Muscle of arm (tissue), 1 donor: ENCODE measurements at regions not wholly inside any gene's neighbourhood (a gene's known extent, or its start where the extent isn't known, plus 50 kb on each side); places are given as distances from the start of the nearest gene placed in this dataset.
A peak's percentile ranks its signal among the peaks of the same experiment; 100 is the strongest.

ENCODE experiments used
- DNase-seq: peaks from one replicate; pipeline ENCODE4 v3.0.0-alpha.2; 2013

DNA sequence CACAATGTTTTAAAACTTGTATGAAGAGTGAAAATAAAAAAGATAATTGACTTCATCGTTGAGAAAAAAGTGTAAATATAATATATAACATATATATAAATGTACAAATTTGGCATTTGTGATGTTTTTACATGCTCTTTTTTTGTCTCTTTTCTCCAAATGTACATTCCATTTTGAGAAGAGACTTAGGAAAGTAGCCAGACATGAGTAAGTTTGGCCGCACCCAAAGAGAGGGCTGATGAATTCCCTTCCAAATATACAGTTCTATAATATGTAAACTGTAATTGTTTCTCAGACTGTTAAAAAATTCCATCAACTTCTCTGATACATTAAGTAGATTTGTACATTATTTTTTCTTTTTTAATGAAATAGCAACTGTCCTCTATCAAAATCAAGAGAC, 193.2 kb upstream of the MAP3K1 start:
- no peak for DNase-seq

DNA sequence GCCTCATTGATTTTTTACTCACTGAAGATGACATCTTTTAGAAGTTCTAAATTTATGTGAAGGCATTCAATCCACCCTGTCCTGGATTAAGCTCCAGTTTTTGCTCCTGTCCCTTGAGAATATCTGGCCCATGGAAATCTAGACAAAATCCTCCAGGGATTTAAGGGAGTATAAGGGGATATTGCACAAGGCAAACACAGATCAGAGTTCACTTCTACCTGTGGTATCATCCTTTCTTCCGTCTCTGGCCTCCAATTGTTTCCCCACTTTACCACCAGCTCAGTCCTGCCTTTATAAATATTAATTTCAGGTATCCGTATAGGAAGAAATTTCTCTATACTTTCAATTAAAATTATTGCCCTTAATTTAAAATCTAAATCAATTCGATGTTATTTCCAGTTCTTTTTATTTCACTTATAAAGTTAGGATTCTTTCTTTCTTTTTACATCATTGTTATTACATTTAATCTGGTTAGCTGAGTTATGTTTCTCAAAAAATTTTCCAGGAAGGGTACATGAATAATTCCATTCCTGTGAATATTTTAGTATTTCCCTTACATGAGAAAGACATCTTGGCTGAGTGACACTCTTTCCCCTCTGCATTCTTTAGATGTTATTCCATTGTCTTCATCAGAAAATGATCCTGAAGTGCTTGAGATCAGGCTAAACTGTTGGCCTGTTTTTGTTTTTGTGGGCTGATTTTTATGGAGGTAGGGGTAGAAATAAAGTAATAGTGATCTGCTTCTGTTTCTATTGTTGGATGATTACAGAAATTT, 194.3 kb upstream of the MAP3K1 start:
- no peak for DNase-seq

DNA sequence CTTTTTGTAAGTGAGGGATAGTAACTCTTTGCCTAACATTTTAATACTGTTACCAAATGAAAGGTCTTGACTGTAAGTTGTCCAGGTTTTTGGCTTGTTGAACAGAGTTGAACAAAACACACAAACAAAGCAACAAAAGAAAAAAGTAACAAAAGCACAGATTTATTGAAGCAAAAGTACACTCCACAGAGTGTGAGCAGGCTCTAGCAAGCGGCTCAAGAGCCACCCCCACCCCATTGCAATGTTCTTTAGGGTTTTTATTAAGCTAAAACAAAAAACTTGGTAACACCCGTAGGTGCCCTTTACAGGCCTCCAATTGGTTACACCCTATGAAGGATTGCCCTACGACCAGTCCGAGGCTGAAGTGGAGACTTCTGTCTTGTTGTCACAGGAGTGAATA, 197.4 kb upstream of the MAP3K1 start:
- DNase-seq, result no peak

DNA sequence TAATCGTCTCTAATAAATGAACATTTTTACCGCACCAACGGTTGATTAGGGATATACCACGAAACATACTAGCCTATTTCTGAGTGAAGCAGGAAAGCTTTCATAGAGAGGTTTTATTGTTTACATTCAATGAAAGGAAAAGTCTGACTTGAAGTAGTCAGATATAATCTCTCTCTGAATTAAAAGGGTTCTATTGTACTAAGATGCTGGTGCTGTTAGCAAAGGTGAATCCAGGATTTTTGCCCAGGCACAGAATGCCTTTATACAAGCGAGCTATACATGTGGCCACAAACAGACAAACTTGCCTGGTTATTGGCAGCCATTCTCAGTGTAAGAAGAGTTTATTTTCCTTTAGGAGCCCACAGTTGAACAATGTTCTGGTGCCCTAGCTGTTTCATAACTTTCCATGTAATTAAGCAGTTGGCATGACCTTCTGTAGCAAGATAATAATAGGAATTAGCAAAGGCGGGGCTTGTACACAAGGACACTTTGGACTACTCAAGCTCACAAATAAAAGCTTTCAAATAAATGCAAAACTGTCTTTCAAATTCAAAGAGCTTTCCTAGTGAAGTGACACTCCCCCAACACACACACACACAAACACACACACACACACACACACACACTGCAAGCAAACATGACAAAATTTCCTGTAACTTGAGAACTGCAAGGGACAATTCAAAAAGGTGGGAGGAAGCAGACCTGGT, 198.7 kb upstream of the MAP3K1 start:
- no peak for DNase-seq

DNA sequence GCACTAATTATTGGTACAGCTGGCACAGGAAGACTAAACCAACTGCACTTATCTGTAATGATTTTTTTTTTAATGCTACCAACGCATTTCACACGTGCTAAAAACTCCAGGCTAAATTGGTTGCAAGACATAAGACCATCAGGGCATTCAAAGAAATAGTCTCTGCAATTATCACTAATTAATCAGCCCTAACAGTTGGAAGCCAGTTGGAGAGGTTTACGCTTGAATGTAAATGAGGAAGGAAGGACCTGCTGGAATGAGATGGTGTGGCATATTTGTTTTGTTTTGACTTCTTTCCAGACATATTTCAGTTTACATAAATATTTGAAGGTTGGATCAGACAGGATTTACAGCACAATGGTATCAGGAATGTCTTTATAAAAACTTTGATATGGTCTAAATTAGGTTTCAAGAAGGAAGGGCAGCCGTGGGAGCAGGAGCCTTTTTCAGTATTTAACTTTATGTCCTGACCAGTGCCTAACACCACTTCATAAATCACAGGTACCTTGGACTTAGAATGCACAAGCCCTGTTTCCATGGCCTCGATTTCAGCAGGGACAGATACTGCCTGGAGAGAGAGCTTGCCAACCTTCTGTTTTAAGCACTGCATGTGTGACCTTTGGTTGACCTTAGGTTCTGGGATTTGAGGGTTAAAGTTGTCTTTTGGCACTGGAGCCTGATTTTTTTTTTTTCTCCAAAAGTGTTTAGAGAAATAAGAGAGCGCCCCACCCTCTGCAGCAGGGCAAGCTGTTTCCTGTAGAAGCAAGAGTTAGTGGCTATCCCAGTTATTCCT, 199.8 kb upstream of the MAP3K1 start:
- peak; percentile 44 for DNase-seq

DNA sequence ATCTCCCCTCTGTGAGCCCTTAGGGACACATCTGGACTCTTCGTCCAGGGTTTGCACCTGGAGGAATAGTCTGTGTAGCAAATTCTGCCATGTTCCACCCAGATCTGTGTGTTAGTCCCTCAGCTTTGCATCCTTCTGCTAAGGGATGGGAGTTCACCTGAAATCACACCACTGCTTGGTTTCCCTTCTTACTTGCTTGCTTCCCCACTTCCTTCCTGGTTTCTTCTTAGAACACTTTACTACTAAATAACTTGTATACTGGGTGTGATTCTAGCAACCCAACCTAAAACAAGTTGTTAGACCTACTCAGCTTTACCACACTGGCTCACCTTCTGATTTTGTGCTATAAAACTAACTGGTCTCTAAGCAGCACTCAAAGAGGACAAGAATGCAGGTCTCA, 202.6 kb upstream of the MAP3K1 start:
- no peak for DNase-seq

DNA sequence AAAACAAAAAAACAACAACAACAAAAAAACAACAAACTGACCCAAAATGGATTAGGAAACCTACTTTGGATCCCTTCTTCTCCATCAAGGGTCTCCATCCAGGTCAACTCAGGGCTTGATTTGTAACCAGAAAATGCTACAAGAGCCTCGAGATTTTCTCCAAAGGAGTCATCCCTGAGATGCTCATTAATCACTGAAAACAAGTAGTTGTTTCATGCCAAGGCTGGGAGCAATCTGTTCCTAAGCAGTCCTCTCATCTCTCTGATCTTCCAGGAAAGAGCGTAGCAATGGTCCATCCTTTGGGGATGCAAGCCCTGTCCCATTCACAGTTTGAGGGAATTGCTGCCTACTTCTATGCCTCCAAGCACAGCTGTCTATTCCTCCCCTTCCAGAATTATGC, 203.0 kb upstream of the MAP3K1 start:
- no peak for DNase-seq

DNA sequence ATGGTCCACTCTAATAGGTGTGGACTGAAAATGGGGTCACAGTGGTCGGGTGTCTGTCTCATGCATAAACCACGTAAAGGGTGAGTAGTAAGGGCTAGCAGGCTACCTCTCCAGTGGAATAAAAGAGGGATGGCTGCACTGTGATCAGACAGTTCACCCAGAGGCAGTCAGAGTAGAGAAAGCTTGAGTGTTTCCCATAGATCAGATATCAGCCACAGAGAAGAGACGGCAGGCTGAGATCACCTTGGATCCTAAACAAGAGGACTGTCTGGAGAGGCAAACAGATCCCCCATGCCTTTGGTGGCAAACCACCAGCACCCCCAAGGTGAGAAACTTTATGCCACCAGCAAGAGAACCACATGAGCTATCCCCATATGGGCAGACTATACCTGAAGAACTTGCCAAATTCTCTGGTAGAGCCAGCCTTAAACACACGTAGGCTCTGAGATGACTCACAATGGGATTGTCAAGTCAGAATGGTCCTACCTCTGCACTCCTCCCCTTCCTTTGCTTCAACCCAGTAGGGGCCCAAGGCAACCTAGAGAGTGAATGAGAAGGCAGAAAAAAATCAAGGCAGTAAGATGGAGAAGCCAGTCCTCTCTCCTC, 205.2 kb upstream of the MAP3K1 start:
- no peak for DNase-seq

DNA sequence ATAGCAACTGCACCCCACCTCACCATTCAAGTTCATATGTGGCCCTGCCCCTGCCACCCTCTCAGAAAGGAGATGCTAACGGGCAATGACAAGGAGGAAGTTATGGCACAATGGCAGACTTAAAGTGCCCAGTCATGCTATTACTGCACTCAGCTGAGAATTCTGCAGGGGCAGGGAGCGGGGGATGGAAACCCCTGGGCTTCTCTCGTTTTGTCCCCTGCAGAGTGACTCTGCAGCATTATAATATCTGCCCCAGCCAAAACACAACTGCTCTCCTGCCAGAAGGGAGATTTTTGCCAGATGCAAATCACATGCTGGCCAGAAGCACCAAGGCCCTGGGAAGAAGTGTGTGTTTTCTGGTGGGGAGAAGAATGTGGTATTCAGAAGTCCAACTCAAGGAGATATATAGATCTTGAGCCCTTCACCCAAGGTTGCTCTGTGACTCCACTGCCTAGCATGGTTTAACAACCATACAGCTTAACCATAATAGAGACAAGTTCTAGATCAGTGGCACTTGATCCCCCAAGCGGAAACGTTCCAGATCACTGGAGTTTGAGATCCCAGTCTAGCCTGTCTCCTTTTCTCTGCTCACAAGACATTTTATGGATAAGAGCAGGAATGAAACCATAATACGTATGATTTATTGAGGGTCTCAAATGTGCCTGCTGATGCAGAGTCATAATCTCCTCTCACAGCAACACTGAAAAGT, 207.0 kb upstream of the MAP3K1 start:
- no peak for DNase-seq

DNA sequence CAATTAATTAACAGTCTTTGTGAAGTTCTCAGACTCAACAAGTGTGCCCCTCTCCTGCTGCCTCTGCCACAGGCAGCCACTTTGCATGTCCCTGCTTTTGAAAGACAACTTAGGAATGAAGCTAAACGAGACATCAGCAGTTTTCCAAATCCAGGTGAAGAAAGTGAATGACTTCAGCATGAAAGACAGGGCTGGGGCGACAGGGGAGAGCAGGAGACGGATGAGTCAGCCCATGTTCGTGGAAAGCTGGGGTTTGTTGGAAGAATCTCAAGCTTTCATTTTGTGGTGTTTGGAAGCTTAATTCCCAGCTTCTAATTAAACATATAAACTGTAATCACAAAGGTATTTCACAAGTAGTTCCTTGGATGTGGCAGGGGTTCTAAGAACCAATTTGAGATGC, 207.8 kb upstream of the MAP3K1 start:
- no peak for DNase-seq

DNA sequence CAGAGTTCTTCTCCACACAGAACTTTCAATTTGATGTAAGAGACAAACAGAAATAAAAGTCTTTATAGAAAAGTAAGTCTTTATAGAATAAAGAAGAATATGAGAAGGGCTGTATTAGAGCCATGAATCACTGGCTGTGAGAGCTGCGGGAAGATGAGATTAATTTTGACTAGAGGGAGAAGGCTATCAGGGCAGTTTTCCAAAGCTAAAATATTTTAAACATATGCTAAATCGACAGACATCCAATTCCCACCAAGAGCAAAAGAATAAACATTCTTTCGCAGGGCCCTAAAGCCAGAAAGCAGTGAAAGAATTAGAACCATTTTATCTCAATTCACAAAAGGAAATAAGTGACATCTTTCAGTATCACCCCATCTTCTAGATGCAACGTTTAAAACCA, 208.3 kb upstream of the MAP3K1 start:
- DNase-seq, result peak; percentile 54

DNA sequence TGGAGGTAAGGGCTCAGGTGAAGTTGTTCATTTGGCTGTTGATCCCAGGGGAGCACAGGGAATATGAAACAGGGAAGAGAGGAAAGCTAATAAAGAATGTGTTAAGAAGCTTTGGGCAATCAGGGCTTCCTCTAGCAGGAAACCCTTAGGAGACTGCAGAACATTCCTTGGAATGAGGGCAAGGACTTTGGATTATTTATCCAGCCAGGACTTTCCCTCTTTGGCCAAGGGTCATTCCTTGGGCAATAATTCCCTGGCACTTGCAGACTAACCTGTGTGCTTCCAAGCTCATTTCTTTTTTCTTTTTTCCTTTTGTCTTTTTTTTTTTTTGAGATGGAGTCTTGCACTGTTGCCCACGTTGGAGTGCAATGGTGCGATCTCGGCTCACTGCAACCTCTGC, 209.2 kb upstream of the MAP3K1 start:
- DNase-seq, result no peak

DNA sequence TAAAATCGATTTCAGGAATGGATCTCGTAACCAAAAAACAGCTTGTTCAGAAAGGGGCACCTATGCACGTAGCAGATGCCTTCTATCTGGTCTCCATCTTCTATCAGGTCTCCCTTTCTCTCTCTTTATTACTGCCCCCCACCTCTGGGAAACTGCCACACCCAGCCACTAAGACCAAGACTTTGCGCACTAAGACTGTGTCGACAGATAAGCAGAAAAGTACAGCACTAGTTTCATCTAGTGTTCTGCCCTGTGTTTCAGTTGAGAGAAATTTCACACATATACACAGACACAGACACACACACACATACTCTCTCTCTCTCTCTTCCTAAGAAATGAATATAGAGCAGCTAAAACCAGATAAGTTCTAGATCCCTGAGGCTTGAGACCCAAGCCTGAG, 210.1 kb upstream of the MAP3K1 start:
- DNase-seq, result no peak

DNA sequence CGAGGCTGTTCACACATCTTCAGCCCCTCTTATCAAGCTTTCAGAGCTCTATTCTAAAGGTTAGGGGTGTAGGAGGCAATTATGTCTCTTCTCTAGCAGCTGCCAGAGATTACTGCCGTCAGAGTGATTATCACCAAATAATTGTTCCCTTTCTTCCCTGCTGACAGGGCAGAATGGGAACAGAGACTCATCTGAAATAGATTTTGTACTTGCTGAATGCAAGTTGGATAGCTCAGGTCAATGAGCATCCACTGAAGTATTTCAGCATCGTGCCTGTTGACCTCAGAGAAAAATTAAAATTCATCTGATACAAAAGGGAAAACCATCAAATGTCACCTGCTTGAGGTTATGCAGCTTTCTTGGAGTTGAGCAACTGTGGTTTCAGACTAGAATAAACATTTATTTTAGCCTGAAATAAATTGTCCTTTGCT, 213.7 kb upstream of the MAP3K1 start:
- no peak for DNase-seq

DNA sequence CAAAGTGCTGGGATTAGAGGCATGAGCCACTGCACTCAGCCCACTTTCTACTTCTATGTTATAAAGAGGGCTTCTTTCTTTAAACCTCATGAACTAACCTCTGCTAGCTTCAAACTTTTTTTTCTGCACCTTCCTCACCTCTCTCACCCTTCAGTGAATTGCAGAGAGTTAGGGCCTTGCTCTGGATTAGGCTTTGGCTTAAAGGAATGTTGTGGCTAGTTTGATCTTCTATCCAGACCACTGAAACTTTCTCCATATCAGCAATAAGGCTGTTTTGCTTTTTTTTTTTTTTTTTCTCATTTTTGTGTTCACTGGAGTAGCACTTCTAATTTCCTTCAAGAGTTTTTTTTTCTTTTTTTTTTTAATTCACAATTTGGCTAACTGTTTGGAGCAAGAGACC, 216.4 kb upstream of the MAP3K1 start:
- DNase-seq, result no peak

DNA sequence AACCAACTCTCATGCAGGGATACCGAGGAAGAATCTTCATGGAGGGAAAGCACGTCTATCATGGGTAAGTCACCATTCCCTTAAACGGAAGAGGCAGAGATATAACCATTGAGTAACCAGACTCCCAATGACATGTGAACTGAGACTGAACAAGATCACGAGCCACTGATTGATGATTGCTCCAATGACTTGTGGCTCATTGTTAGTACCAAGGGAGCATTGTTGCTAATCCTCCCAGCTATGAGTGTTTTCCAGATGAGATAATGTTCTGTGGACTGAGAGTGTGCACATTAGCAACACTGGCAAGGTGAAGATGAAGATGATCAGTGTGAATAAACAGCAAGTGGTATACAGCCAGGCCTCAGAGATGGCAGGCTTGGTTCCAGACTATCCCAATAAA, 219.2 kb upstream of the MAP3K1 start:
- no peak for DNase-seq

DNA sequence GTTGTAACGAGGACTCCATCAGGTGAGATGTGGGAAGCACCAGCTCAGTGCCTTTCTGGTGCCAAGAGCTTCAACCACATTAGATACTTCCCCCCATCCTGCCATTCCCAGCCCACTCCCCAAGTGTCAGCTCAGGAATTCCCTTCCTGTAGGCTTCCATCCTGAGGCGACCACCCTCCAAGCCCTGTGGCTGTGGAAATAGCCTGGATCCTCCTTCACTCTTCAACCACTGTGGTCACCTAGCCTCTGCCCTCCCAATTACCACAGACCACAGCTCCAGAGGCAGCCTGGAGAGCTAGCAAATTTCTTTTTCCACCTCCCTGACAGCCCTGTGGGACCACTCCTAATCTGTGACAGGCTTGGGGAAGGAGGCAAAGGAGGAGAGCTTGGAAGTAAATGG, 219.8 kb upstream of the MAP3K1 start:
- no peak for DNase-seq

DNA sequence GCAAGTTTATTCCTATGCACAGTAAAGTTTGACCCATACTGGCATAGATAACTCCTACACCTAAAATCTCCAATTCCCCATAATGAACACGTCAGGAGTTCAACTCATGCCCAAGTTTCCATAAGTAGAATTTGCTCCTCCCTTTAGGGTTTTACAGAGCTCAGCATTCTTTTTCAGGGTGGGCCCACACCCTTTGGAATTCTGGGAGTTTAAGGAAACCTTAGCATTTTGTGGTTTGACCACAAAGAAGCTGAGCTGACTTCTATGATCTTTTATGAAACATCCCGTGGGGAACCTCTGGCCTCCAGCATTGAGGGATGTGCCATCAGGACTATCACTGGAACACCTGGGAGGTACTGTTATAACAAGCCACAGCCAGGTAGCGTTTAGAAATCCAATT, 220.6 kb upstream of the MAP3K1 start:
- DNase-seq, result no peak

DNA sequence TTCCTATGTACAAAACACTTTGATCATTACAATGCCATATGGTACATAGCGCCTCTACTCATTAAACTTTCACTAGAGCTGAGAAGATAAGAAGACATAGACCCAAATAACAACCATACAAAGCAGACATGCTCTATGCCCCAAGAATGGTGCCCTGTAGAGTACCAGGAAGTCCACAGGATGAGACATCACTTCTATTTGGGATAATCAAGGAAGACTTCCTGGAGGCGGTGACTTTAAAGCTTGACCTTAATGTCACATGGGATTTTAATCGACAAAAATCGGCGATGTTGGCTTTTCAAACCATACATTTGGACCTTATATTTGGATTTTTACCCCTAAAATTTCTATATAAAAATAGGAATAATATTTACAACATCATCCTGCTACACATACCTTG, 224.3 kb upstream of the MAP3K1 start:
- no peak for DNase-seq

DNA sequence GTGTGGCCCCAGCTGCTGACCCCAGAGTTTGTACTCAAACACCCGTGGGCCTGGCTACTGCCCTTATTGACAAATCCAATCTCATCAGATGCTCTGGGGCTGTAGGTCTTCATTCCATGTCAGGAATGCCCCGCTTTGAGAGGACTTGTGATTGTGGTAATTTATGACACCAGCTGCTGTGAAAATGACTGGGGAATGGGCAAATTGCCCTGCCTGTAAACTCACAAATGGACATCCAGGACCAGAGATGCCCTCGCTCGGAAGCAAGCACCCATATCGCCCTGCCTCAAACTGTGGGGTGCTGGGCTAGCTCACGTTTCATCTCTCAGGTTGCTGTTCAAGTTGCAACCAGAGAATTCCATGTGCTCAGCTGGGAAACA, 225.9 kb upstream of the MAP3K1 start:
- DNase-seq, result no peak

DNA sequence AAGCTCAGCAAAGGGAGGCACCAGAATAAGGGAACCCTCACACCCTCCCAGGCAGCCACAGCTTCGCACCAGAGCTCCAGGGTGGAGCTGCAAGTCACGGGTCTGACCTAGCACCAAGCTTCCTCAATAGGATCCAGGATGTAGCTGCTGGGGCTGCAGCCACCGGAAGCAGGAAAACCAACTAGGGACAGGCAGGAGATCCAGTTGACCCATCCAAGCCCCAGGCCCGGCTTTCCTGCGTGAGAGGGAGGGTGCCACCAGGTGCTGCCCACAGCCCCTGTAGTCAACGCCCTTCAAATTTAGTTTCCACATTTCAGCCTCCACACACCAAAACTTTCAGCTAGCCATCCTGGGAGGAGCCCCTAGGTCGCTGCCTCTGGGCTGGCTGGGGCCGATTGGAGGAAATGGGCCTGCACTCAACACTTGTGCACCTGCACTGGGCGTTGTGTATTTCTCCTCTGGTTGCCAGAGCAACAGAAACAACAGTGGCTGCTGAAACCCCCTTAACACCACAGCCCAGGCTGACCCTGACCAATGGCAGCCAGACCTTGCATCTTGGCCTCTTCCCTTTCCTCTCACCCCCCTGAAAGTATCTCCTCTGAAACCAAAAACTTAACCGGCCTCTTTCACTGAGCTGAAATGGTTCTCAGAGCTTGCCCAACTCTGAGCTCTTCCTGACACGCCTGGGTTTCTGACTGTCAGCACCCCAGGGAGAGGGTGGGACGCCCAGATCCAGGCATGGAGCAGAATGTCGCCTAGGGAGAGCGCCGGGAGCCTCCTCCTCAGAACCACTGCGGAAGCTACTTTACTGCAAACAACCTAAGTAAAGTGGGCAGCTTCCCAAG, 226.5 kb upstream of the MAP3K1 start:
- DNase-seq, result peak; percentile 85
